Endothelial cell of umbilical vein (primary cell): ENCODE measurements at regions not wholly inside any gene's neighbourhood (a gene's known extent, or its start where the extent isn't known, plus 50 kb on each side); places are given as distances from the start of the nearest gene placed in this dataset.
"Not testable (repeated sequence)": the region's sequence is repeated elsewhere in the genome, so short reads cannot be mapped to it uniquely, and the experiment has no call there.

Experiments used
- CTCF ChIP-seq, 2 donors: IDR thresholded peaks; 1 replicate in 1 of 2; 2 replicates in 1 of 2; pipeline ENCODE4 v1.5.1; 2011; ENCODE audit warnings: low read length in 2 of 2, mild to moderate bottlenecking in 2 of 2, moderate library complexity in 2 of 2, control low read depth in 1 of 2, inconsistent platforms in 1 of 2, low read depth in 1 of 2; ENCODE audit not compliant: insufficient read depth in 1 of 2; ENCODE audit errors: extremely low read depth in 1 of 2
- EZH2 ChIP-seq: IDR thresholded peaks from 2 replicates; pipeline ENCODE4 v1.6.1; 2012; ENCODE audit warnings: borderline replicate concordance, low read depth, mild to moderate bottlenecking, moderate library complexity, low read length, inconsistent platforms; ENCODE audit not compliant: severe bottlenecking
- FOS ChIP-seq: IDR thresholded peaks from 2 replicates; pipeline ENCODE4 v1.6.1; 2011; ENCODE audit warnings: mild to moderate bottlenecking, low read length, moderate library complexity, borderline replicate concordance; ENCODE audit not compliant: insufficient read depth
- GATA2 ChIP-seq: IDR thresholded peaks from 2 replicates; pipeline ENCODE4 v1.7.0; 2011; ENCODE audit warnings: low read depth, mild to moderate bottlenecking, moderate library complexity, mixed read lengths, low read length; ENCODE audit not compliant: insufficient read length, insufficient read depth
- JUN ChIP-seq: IDR thresholded peaks from 2 replicates; pipeline ENCODE4 v1.6.1; 2011; ENCODE audit warnings: borderline replicate concordance, low read depth; ENCODE audit not compliant: insufficient read length, insufficient read depth
- MAX ChIP-seq: IDR thresholded peaks from 2 replicates; pipeline ENCODE4 v1.6.1; 2011; ENCODE audit not compliant: insufficient read depth, insufficient read length
- MYC ChIP-seq: IDR thresholded peaks from one replicate; pipeline ENCODE4 v1.6.1; 2011; ENCODE audit warnings: mild to moderate bottlenecking, low read depth, low read length
- POLR2A ChIP-seq: IDR thresholded peaks from 2 replicates; pipeline ENCODE4 v1.6.1; 2012; ENCODE audit warnings: low read depth, mild to moderate bottlenecking, control low read depth, low read length
- POLR2AphosphoS5 ChIP-seq: IDR thresholded peaks from 2 replicates; pipeline ENCODE4 v1.6.1; 2012; ENCODE audit warnings: low read depth, mild to moderate bottlenecking, control low read depth, low read length, moderate library complexity; ENCODE audit not compliant: insufficient read depth

- not testable (repeated sequence) for TF ChIP-seq CTCF (IDR thresholded peaks at IDR 0.05; ENCODE audit: extremely low read depth in 1 of 2, insufficient read depth in 1 of 2, low read depth in 1 of 2, low read length in 2 of 2); EZH2; POLR2AphosphoS5; MYC; GATA2; POLR2A; FOS; JUN; MAX
Measured at GRCh38 chrX:63235963-63236362, 115.2 kb downstream of the SPIN4 start.
